Caco-2 (cell line): ENCODE measurements at regions not wholly inside any gene's neighbourhood (a gene's known extent, or its start where the extent isn't known, plus 50 kb on each side); places are given as distances from the start of the nearest gene placed in this dataset.
"Not testable (repeated sequence)": the region's sequence is repeated elsewhere in the genome, so short reads cannot be mapped to it uniquely, and the experiment has no call there.

Experiments
- BruUV-seq: library from RNA; stranded (reverse); fragments of 400-500 nt; replicated peaks from 2 replicates; lab custom pipeline; 2021; lab: Mats Ljungman, UMichigan
- CTCF ChIA-PET: fragments of 300-600 bp; sonication (Branson Sonifier 250); formaldehyde crosslinking; loops from one replicate; lab custom pipeline; 2022; ENCODE audit warnings: antibody characterized with exemption; lab: Charles Lee
- POLR2A ChIA-PET: fragments of 300-600 bp; sonication (Branson Sonifier 250); formaldehyde crosslinking; loops from one replicate; lab custom pipeline; 2022; ENCODE audit warnings: antibody characterized with exemption; lab: Charles Lee
- DNase-seq, 2 experiments: peaks; one replicate each; pipeline versions ENCODE4 v3.0.0 to v3.0.0-alpha.2; 2020 to 2022
- H3K27me3 ChIP-seq: replicated peaks from 2 replicates; pipeline ENCODE4 v1.6.0; 2011; ENCODE audit warnings: low read length; ENCODE audit not compliant: control insufficient read depth, insufficient read depth
- H3K36me3 ChIP-seq: 2 replicates; pipeline ENCODE4 v1.5.1; 2011; ENCODE audit warnings: low read length; ENCODE audit not compliant: control insufficient read depth, insufficient read depth
- H3K4me1 ChIP-seq: fragments of 250-450 bp; sonication (Bioruptor Pico); 2 replicates; pipeline ENCODE4 v1.5.1; 2020; ENCODE audit warnings: mild to moderate bottlenecking
- H3K4me3 ChIP-seq: 2 replicates; pipeline ENCODE4 v1.5.1; 2011; ENCODE audit warnings: low read depth, mild to moderate bottlenecking, control low read depth, low read length
- H3K9me3 ChIP-seq: fragments of 250-450 bp; sonication (Bioruptor Pico); 2 replicates; pipeline ENCODE4 v1.5.1; 2020; ENCODE audit warnings: mild to moderate bottlenecking, moderate library complexity
- H3K27ac Mint-ChIP-seq: one replicate; pipeline ENCODE4 v1.8.0; 2022; ENCODE audit warnings: mixed read lengths; ENCODE audit not compliant: unreplicated experiment
- H3K27me3 Mint-ChIP-seq: one replicate; pipeline ENCODE4 v1.8.0; 2022; ENCODE audit warnings: mixed read lengths; ENCODE audit not compliant: insufficient read depth, unreplicated experiment
- H3K36me3 Mint-ChIP-seq: one replicate; pipeline ENCODE4 v1.8.0; 2022; ENCODE audit warnings: mild to moderate bottlenecking, mixed read lengths; ENCODE audit not compliant: insufficient read depth, unreplicated experiment
- H3K4me1 Mint-ChIP-seq: one replicate; pipeline ENCODE4 v1.8.0; 2022; ENCODE audit warnings: low read depth, mixed read lengths; ENCODE audit not compliant: unreplicated experiment
- H3K4me3 Mint-ChIP-seq: one replicate; pipeline ENCODE4 v1.8.0; 2022; ENCODE audit warnings: mild to moderate bottlenecking, moderate library complexity, mixed read lengths; ENCODE audit not compliant: unreplicated experiment
- H3K9me3 Mint-ChIP-seq: one replicate; pipeline ENCODE4 v1.8.0; 2022; ENCODE audit warnings: mixed read lengths; ENCODE audit not compliant: unreplicated experiment
- intact Hi-C: fragments of 100-400 bp; cut with micrococcal nuclease; formaldehyde crosslinking; loops from one replicate; pipeline ENCODE4 v1.10.0; 2022; ENCODE audit not compliant: unreplicated experiment
- TF ChIP-seq, protein P1 (sequence below), 2 experiments: fragments of 200-600 bp in 1 of 2; IDR thresholded peaks; 1 replicate in 1 of 2; 2 replicates in 1 of 2; pipeline versions ENCODE4 v1.5.1 to v1.8.0; 2011 to 2022; ENCODE audit warnings: antibody characterized with exemption in 1 of 2, control low read depth in 1 of 2, inconsistent platforms in 1 of 2, low read depth in 1 of 2, low read length in 1 of 2, mild to moderate bottlenecking in 1 of 2, moderate library complexity in 1 of 2; ENCODE audit not compliant: insufficient read depth in 1 of 2, severe bottlenecking in 1 of 2, unreplicated experiment in 1 of 2

DNA sequence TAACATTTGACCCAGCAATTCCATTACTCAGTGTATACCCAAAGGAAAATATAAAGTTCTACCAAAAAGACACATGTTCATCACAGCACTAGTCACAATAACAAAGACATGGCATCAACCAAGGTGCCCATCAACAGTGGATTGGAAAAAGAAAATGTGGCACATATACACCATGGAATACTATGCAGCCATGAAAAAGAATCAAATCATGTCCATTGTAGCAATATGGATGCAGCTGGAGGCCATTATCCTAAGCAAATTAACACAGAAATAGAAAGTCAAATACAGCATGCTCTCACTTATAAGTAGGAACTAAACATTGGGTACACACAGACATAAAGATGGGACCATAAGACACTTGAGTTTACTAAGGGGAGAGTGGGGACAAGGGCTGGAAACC lies 441.9 kb upstream of the ID4 start:
- Histone ChIP-seq H3K36me3 (no peaks in the 10 kb centered on the region), H3K9me3 (no peaks in the 10 kb centered on the region), H3K27me3 (no peaks in the 10 kb centered on the region), H3K4me3 (no peak overlapping the region), H3K4me1 (no peaks in the 10 kb centered on the region)
- CTCF ChIA-PET, result no interaction called here
- Mint-ChIP-seq H3K27me3 (no peaks in the 10 kb centered on the region), H3K4me3 (no peak overlapping the region), H3K27ac (no peak overlapping the region), H3K9me3 (peaks cover 4% of the 10 kb centered on the region), H3K4me1 (no peaks in the 10 kb centered on the region), H3K36me3 (no peaks in the 10 kb centered on the region)
- intact Hi-C loops, result no loop called here
- TF ChIP-seq, protein P1, sequence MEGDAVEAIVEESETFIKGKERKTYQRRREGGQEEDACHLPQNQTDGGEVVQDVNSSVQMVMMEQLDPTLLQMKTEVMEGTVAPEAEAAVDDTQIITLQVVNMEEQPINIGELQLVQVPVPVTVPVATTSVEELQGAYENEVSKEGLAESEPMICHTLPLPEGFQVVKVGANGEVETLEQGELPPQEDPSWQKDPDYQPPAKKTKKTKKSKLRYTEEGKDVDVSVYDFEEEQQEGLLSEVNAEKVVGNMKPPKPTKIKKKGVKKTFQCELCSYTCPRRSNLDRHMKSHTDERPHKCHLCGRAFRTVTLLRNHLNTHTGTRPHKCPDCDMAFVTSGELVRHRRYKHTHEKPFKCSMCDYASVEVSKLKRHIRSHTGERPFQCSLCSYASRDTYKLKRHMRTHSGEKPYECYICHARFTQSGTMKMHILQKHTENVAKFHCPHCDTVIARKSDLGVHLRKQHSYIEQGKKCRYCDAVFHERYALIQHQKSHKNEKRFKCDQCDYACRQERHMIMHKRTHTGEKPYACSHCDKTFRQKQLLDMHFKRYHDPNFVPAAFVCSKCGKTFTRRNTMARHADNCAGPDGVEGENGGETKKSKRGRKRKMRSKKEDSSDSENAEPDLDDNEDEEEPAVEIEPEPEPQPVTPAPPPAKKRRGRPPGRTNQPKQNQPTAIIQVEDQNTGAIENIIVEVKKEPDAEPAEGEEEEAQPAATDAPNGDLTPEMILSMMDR (IDR thresholded peaks at IDR 0.05; ENCODE audit: insufficient read depth in 1 of 2, low read depth in 1 of 2, low read length in 1 of 2, severe bottlenecking in 1 of 2, unreplicated experiment in 1 of 2), result no peak
- no TSS peak for BruUV-seq
- POLR2A ChIA-PET, result no interaction called here
- DNase-seq, result no peak

DNA sequence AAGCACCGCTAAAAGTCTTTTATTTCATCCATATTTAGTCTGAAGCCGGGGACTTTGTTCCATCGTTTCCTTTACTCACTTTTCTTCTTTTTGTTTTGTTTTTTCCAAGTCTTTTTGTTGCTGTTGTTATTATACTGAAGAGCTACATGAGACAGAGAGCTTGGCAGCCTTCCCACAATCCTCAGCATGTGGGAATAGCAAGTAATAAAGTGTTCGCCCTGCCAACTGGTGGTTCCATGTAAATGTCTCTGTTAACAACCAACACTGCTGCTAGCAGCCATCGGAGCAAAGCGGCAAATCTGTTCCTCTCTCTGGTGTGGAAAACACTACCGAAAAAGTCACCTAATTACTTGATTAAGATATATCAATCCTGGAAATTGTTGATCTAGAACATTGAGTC lies 437.8 kb upstream of the ID4 start:
- ChIA-PET POLR2A (no interaction called here), CTCF (interaction anchor here (0.7 kb wide), 1 partner anchor 131 kb away, joined by 8 read pairs; no protein-coding TSS in a partner anchor)
- H3K27me3 Mint-ChIP-seq, result no peaks in the 10 kb centered on the region
- BruUV-seq, result no TSS peak
- no peak overlapping the region for H3K27ac Mint-ChIP-seq
- DNase-seq, result no peak
- Histone ChIP-seq H3K27me3 (no peaks in the 10 kb centered on the region), H3K4me3 (no peak overlapping the region), H3K36me3 (no peaks in the 10 kb centered on the region), H3K9me3 (no peaks in the 10 kb centered on the region), H3K4me1 (no peaks in the 10 kb centered on the region)
- peaks cover 9% of the 10 kb centered on the region for H3K9me3 Mint-ChIP-seq
- no peak overlapping the region for H3K4me3 Mint-ChIP-seq
- H3K36me3 Mint-ChIP-seq, result no peaks in the 10 kb centered on the region
- no peaks in the 10 kb centered on the region for H3K4me1 Mint-ChIP-seq
- TF ChIP-seq, protein P1 (IDR thresholded peaks at IDR 0.05; ENCODE audit: insufficient read depth in 1 of 2, low read depth in 1 of 2, low read length in 1 of 2, severe bottlenecking in 1 of 2, unreplicated experiment in 1 of 2), result no peak
- intact Hi-C loops, result no loop called here

DNA sequence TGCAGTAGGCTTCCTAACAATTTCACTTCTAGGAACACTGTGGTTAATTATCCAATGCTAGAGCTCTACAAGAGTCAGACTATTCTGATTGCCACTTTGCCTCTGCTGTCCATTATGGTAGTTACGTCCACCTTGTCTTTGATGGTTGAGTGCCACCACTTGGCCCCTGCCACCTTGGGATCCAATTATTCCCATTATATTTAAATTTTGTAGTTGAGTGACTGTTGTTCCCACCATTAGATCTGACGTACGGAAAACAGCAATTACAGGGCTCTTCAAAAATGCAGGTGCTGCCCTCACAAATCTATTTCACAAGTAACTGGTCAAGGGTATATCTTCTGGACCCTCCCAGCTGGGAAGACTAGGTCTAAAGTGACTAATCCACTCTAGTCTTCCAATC lies 432.3 kb upstream of the ID4 start:
- H3K4me1 Mint-ChIP-seq, H3K4me1 ChIP-seq, H3K27me3 ChIP-seq, POLR2A ChIA-PET, H3K36me3 Mint-ChIP-seq, H3K9me3 ChIP-seq, H3K4me3 ChIP-seq, H3K36me3 ChIP-seq, DNase-seq, BruUV-seq, CTCF ChIA-PET, intact Hi-C loops, H3K27ac Mint-ChIP-seq, H3K4me3 Mint-ChIP-seq, H3K27me3 Mint-ChIP-seq, H3K9me3 Mint-ChIP-seq: not testable (repeated sequence)

DNA sequence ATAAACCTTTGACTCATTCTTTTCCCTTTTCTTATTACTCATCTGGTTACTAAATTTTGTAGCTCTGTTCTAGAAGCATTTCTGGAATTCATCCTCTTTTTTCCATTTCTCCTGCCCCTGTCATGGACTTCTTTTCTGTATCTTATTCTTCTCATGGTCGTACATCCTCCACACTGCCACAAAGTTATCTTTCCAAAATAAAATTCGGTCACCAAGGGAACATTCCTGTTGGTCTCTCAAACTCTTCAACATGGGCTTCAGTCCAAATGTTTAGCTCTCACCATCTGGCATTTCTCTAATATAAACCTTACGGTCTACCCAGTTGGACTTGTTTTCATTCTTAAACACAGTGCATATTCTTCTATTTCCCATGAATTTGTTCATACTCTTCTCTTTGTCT lies 428.8 kb upstream of the ID4 start:
- POLR2A ChIA-PET, result no interaction called here
- CTCF ChIA-PET, result no interaction called here

More for the DNA sequence above, 428.8 kb upstream of the ID4 start:
- Mint-ChIP-seq H3K27ac (no peak overlapping the region), H3K4me1 (no peaks in the 10 kb centered on the region), H3K4me3 (no peak overlapping the region), H3K36me3 (no peaks in the 10 kb centered on the region), H3K9me3 (no peaks in the 10 kb centered on the region), H3K27me3 (peaks cover 3% of the 10 kb centered on the region)
- DNase-seq, result no peak
- H3K36me3 ChIP-seq, result no peaks in the 10 kb centered on the region
- intact Hi-C loops, result no loop called here
- BruUV-seq, result no TSS peak
- no peaks in the 10 kb centered on the region for H3K4me1 ChIP-seq
- H3K9me3 ChIP-seq, result no peaks in the 10 kb centered on the region
- H3K27me3 ChIP-seq, result no peaks in the 10 kb centered on the region
- TF ChIP-seq, protein P1 (IDR thresholded peaks at IDR 0.05; ENCODE audit: insufficient read depth in 1 of 2, low read depth in 1 of 2, low read length in 1 of 2, severe bottlenecking in 1 of 2, unreplicated experiment in 1 of 2), result no peak
- no peak overlapping the region for H3K4me3 ChIP-seq
